D721Med (cell line): ENCODE measurements at regions not wholly inside any gene's neighbourhood (a gene's known extent, or its start where the extent isn't known, plus 50 kb on each side); places are given as distances from the start of the nearest gene placed in this dataset.
"Not testable (repeated sequence)": the region's sequence is repeated elsewhere in the genome, so short reads cannot be mapped to it uniquely, and the experiment has no call there.

Source experiments
- DNase-seq: peaks from one replicate; pipeline ENCODE4 v3.0.0; 2011; ENCODE audit warnings: low spot score; ENCODE audit not compliant: insufficient read length
- FAIRE-seq: peaks from 2 replicates; lab custom pipeline; 2011; peaks lifted over from hg19 to GRCh38; lab: Jason Lieb, UNC
- TF ChIP-seq, protein P1 (sequence below): IDR thresholded peaks from 2 replicates; pipeline ENCODE4 v1.5.1; 2012; ENCODE audit warnings: mild to moderate bottlenecking, control low read depth; ENCODE audit not compliant: insufficient read depth; ENCODE audit errors: missing control alignments

DNA sequence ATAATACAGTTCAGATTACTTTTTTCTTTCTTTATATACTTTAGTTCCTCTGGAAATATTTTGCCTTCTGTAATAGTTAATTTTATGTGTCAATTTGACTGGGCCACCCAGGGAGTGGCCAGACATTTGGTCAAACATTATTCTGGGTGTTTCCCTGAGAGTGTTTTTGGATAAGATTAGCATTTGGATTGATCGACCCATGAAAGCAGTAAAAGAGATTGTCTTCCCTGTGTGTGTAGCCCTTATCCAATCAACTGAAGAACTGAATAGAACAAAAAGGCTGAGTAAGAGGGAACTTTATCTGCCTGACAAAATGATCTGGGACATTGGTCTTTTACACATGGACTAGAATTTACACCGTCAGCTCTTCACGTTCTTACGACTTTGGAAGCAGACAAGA, 1190.1 kb upstream of the FAM98A start:
- FAIRE-seq (no peak), DNase-seq (no peak)
- TF ChIP-seq, protein P1, sequence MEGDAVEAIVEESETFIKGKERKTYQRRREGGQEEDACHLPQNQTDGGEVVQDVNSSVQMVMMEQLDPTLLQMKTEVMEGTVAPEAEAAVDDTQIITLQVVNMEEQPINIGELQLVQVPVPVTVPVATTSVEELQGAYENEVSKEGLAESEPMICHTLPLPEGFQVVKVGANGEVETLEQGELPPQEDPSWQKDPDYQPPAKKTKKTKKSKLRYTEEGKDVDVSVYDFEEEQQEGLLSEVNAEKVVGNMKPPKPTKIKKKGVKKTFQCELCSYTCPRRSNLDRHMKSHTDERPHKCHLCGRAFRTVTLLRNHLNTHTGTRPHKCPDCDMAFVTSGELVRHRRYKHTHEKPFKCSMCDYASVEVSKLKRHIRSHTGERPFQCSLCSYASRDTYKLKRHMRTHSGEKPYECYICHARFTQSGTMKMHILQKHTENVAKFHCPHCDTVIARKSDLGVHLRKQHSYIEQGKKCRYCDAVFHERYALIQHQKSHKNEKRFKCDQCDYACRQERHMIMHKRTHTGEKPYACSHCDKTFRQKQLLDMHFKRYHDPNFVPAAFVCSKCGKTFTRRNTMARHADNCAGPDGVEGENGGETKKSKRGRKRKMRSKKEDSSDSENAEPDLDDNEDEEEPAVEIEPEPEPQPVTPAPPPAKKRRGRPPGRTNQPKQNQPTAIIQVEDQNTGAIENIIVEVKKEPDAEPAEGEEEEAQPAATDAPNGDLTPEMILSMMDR = no peak

DNA sequence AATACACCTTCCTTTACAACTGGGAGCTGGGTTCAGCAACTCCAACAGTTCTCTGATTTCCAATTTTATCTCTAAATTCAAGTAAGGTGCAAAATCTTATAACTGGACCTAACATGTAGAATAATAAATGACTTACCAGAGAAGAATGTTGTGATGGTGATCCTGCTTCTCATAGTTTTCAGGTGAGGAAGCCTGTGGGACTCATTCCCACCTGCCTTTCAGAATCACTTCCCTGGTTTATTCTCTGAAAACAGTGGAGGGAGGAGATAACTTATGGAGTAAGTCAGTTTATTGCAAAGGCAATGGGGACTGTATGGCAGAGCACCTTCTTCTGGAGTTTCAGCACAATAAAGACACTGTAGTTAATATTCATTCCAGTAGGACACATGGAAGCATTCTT, 1188.2 kb upstream of the FAM98A start:
- no peak for DNase-seq
- TF ChIP-seq, protein P1 = no peak
- no peak for FAIRE-seq

DNA sequence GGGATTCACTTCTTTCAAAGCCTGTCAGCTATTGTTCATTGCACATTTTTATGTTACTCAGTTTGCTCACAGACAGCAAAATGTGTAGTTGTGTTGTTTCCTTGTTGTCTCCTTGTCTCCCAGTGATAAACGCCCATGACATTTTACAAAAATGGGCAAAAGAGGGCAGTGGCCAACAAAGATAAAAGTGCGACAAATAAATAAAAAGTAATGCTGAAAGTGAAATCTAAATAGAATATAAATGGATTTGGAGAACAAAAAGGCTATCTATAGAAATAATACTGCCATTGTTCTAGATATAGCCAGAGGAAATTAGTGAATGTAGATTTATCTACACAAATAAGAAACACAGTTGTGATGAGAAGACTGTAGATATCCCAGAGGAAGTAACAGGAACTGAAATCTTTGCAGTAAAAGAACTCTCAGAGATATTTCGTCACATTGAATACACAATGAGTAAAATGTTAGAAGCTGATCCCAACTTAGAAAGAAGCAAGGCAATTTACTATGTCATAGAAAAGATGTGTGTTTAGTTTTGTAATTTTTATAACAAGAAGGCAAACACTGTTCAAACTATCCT, 1186.2 kb upstream of the FAM98A start:
- TF ChIP-seq, protein P1 = no peak
- FAIRE-seq = no peak
- DNase-seq = no peak

DNA sequence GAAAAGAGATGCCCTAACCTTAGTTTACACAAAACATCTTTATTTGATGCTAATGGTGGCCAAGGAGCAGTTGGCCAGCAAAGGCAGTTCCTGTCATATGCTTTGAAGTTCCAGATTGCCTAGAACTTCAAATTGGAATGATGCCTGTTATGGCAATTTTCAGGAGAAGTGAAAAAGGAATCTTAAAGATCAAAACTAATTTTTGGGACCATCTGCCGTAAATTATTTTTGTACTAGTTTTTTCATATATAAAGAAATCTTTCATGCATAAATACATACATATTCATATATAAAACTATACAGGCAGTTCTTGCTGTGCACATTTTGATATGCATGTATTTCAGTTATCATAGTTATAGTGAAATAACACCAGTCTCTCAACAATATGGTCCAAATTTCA, 1185.6 kb upstream of the FAM98A start:
- FAIRE-seq = no peak
- no peak for DNase-seq
- TF ChIP-seq, protein P1 = no peak

DNA sequence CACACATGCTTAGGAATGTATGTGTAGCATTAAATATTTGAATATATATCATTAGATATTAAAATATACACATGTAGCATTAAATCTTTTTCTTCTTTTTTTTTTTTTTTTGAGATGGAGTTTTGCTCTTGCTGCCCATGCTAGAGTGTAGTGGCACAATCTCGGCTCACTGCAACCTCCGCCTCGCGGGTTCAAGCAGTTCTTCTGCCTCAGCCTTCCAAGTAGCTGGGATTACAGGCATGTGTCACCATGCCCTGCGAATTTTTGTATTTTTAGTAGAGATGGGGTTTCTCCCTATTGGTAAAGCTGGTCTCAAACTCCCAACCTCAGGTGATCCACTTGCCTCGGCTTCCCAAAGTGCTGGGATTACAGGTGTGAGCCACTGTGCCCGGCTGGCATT, 1151.6 kb upstream of the FAM98A start:
- FAIRE-seq, DNase-seq: not testable (repeated sequence)

DNA sequence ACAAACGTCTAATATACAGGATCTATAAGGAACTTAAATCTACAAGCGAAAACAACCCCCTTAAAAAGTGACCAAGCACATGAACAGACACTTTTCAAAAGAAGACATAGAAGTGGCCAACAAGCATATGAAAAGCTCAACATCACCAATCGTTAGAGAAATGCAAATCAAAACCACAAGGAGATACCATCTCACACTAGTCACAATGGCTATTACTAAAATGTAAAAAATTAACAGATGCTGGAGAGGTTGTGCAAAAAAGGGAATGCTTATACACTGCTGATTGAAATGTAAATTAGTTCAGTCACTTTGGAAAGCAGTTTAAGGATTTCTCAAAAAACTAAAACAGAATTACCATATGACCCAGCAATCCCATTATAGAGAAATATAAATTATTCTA, 1148.5 kb upstream of the FAM98A start:
- TF ChIP-seq, protein P1 = no peak
- FAIRE-seq (no peak), DNase-seq (no peak)

DNA sequence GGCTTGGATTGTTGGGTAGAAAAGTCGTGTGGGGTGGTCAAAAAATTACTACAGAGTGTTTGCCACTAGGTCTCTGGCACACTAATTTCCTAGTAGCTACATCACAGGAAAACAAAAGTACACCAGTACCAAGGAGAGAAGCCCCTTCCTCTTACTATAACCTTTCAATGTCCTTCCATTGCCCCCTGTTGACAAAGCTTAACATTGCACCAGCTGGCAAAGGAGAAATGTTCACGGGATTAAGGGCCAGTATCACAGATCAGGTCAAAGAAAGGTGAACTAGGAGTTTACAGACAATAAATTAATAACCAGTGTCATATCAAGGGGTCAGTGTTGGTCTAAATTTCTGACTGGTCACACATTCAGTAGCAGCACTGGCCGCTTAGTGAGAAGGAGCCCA, 1139.6 kb upstream of the FAM98A start:
- FAIRE-seq (no peak), DNase-seq (no peak)
- TF ChIP-seq, protein P1 = peak; percentile 19

DNA sequence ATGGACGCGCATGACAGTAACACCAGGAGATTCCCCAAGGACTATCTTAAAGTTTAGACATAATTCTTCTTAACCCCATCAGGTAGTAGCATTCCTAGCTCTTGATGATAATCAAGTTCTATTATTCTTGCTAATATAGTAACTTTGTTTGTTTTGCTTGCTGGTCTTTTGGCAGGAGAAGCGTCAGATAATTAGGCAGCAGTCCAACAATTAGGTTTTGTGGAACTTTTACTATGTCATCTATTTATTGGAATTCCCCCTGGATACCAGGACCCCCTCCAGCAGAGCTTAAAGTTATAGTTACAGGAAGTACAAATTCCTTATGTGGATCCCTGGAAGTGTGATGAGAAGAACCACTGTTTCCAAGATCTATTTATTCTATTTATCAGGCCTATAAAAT, 1138.0 kb upstream of the FAM98A start:
- no peak for DNase-seq
- TF ChIP-seq, protein P1 = no peak
- FAIRE-seq = no peak
